NCI-H1417 treated with DMSO at 0.1 percent for 48 hours (cell line): ENCODE measurements at regions not wholly inside any gene's neighbourhood (a gene's known extent, or its start where the extent isn't known, plus 50 kb on each side); places are given as distances from the start of the nearest gene placed in this dataset.

Experiments used
- DNase-seq: peaks from one replicate; lab custom pipeline; 2025; lab: John Stamatoyannopoulos, UW

DNA sequence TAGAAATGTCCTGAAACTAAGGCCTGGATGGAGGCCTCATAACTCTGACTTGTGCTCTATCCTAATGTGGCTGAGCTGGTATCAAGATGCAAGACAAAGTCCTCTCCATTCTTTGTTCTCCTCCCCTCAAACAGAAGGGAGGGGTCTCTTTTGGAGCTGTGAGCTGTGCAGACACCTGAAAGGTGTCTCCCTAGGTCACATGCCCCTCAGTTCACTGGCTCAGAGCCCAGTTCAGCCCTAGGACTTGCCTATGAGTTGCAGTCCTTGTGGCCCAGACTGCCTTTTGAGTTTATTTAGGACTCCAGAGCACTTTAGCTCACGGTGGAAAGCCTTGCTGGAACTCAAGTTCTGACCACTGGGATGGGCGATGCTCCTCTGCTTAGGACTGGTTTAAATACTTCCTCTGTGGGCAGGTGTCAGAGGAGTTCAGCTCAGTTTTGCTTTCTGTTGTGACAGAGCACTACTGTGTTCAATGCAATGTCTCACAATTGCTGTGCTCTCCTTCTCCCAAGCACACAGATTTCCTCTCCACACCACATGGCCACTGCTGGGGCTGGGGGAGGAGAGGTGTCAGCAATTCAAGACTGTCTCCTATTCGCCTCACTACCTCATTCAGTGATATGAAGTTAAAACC, 84.8 kb upstream of the ZNF827 start:
- DNase-seq, result no peak

DNA sequence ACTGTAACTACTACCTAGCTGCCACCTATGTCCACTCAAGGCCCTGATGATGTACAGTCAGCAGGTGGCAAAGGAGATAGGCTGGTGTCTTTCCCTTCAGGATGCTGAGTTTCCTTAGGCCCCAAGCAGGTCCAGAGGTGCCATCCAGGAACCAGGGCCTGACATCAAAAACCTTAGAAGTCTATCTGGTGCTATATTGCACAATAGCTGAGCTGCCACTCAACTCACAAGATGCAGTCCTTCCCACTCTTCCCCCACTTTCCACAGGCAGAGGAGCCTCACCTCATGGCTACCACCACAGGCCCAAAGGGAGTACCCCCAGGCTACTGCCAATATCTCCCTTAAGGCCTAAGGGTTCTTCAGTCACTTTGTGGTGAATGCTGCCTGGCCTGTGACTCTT, 83.9 kb upstream of the ZNF827 start:
- no peak for DNase-seq

DNA sequence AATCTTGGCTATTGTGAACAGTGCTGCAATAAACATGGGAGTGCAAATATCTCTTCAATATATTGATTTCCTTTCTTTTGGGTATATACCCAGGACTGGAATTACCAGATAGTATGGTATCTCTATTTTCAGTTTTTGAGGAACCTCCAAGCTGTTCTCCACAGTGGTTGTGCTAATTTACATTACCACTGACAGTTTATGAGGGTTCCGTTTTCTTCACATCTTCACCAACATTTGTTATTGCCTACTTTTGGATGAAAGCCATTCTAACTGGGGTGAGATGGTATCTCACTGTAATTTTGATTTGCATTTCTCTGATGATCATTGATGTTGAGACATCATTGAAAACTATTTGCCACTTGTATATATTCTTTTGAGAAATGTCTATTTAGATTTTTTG, 79.6 kb upstream of the ZNF827 start:
- DNase-seq, result no peak

DNA sequence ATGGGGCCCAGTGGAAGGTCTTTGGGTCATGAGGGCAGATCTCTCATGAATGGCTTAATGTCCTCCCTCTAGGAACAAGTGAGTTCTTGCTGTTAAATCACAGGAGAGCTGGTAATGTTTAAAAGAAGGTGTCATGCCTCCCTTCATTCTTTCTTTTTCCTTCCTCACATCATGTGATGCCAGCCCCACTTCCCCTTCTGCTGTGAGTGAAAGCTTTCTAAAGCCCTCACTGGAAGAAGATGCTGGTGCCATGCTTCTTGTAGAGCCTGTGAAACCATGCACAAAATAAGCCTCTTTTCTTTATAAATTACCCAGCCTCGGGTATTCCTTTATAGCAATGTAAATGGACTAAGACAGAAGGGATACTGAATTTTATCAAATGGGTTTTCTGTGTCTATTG, 66.1 kb upstream of the ZNF827 start:
- DNase-seq, result no peak

DNA sequence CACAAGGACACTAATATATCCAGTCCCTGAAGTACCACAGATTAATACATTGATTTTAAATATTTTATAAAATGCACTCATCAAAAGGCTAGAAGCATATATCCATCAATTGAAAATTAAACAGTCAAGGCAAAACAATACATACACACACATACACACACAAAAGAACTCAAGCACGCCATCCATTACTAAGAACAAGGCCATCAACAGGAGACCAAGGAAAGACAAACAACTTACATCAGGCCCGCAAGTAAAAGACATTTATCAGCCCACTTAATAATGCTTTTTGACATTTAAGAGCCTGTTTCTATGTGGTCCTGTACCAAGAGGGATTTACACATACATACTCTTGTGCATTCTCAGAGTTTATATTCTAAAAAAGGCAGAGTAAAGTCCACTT, 50.0 kb upstream of the ZNF827 start:
- DNase-seq, result peak; percentile 98
